ENCODE measurements at regions not wholly inside any gene's neighbourhood (a gene's known extent, or its start where the extent isn't known, plus 50 kb on each side); places are given as distances from the start of the nearest gene placed in this dataset.

DNA sequence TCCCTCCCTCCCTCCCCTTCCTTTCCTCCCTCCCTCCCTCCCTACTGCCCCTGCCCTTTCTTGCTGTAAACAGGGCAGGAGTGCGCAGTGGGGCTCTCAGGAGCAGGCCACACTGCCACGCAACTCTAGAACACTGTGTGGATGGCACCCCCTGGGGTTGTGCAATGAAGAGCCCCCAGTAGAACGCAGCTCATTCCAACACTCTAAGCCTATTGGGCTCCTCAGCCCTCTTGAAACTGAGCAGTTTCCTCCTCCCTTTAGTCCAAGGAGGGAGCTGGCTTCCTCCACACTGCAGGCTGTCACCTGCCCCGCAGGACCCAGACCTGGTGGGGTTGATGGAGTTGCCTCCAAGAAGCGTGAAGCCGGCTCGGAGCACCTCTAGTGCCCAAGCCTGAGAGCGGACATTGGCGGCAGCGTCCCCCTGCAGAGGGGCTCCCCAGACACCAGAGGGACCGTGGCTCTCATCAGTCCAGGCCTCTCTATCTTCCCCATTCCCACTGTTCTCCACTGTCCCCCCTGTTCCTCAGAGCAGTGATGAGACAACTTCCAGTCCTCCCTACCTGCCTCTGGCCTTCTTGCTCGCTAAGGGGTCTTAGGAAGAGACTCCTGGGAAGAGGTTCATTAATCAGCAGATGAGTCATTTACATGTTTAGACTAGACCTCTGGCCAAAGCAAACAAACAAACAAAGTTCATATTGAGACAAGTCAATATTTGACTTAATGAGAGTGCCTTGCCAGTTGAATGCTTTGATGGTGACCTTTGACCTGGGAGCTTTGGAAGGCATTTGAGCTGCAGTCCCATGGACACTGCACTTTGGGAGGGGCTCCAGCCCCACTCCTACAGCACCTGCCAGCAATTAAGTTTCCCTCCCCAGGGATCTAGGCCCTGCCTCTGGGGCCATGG is 64.0 kb downstream of the RPUSD4 start:
- TF ChIP-seq, protein P1, sequence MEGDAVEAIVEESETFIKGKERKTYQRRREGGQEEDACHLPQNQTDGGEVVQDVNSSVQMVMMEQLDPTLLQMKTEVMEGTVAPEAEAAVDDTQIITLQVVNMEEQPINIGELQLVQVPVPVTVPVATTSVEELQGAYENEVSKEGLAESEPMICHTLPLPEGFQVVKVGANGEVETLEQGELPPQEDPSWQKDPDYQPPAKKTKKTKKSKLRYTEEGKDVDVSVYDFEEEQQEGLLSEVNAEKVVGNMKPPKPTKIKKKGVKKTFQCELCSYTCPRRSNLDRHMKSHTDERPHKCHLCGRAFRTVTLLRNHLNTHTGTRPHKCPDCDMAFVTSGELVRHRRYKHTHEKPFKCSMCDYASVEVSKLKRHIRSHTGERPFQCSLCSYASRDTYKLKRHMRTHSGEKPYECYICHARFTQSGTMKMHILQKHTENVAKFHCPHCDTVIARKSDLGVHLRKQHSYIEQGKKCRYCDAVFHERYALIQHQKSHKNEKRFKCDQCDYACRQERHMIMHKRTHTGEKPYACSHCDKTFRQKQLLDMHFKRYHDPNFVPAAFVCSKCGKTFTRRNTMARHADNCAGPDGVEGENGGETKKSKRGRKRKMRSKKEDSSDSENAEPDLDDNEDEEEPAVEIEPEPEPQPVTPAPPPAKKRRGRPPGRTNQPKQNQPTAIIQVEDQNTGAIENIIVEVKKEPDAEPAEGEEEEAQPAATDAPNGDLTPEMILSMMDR (IDR thresholded peaks at IDR 0.05 in 4 of 5, conservative IDR thresholded peaks at IDR 0.05 in 1 of 5), result no peak
- no peak for TF ChIP-seq POLR2A (IDR thresholded peaks at IDR 0.05)

Measured in gastrocnemius medialis (tissue), 4 donors.